GM23248 (cell line): ENCODE measurements at regions not wholly inside any gene's neighbourhood (a gene's known extent, or its start where the extent isn't known, plus 50 kb on each side); places are given as distances from the start of the nearest gene placed in this dataset.

Experiments used
- EZH2 ChIP-seq: fragments of 200-600 bp; sonication (generic); IDR thresholded peaks from 2 replicates; pipeline ENCODE4 v1.6.1; 2018; ENCODE audit warnings: antibody characterized with exemption, mild to moderate bottlenecking; ENCODE audit not compliant: insufficient read depth, poor library complexity, severe bottlenecking
- EZH2phosphoT487 ChIP-seq: fragments of 200-600 bp; sonication (generic); IDR thresholded peaks from 2 replicates; pipeline ENCODE4 v1.6.1; 2018; ENCODE audit warnings: antibody characterized with exemption, moderate library complexity, mild to moderate bottlenecking, low read depth; ENCODE audit not compliant: insufficient read depth

- TF ChIP-seq EZH2phosphoT487 (no peak), EZH2 (no peak)
Observed at GRCh38 chr10:69750725-69751124, 51.0 kb upstream of the COL13A1 start.
